ENCODE measurements at regions not wholly inside any gene's neighbourhood (a gene's known extent, or its start where the extent isn't known, plus 50 kb on each side); places are given as distances from the start of the nearest gene placed in this dataset.

DNA sequence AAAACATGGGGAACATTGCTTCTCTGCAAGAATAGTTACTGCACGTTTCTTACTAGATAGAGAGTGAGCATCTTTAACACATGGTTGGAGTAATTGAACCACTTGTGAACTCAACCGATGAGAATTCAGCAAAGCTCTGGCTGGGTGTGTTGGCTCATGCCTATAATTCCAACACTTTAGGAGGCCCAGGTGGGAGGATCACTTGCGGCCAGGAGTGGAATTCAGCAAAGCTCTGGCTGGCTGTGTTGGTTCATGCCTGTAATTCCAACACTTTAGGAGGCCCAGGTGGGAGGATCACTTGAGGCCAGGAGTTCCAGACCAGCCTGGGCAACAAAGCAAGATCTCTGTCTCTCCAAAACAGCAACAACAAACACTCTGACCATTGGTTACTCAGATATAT, 865.9 kb downstream of the KCNJ2 start:
- DNase-seq (ENCODE audit: low read depth, low spot score) (no peak), FAIRE-seq (no peak)
- TF ChIP-seq, protein P1, sequence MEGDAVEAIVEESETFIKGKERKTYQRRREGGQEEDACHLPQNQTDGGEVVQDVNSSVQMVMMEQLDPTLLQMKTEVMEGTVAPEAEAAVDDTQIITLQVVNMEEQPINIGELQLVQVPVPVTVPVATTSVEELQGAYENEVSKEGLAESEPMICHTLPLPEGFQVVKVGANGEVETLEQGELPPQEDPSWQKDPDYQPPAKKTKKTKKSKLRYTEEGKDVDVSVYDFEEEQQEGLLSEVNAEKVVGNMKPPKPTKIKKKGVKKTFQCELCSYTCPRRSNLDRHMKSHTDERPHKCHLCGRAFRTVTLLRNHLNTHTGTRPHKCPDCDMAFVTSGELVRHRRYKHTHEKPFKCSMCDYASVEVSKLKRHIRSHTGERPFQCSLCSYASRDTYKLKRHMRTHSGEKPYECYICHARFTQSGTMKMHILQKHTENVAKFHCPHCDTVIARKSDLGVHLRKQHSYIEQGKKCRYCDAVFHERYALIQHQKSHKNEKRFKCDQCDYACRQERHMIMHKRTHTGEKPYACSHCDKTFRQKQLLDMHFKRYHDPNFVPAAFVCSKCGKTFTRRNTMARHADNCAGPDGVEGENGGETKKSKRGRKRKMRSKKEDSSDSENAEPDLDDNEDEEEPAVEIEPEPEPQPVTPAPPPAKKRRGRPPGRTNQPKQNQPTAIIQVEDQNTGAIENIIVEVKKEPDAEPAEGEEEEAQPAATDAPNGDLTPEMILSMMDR (optimal IDR thresholded peaks at IDR 0.05 in 1 of 3, IDR thresholded peaks at IDR 0.05 in 1 of 3, conservative IDR thresholded peaks at IDR 0.05 in 1 of 3; ENCODE audit: extremely low read depth in 1 of 3, insufficient read depth in 2 of 3, low read length in 3 of 3): no peak
- TF ChIP-seq EZH2 (IDR thresholded peaks at IDR 0.05; ENCODE audit: low read length): no peak
- H3K27me3 ChIP-seq (ENCODE audit: control insufficient read depth, extremely low read depth, insufficient read depth, low read length): no peaks in the 10 kb centered on the region
- dilution Hi-C loops (cut with MboI; ENCODE audit: extremely low pct_ligation_motif_present, low sequenced_read_pairs): no loop called here
- no peaks in the 10 kb centered on the region for H3K4me1 ChIP-seq (ENCODE audit: control insufficient read depth, extremely low read depth, insufficient read depth, low read length)
- H3K9me1 ChIP-seq (ENCODE audit: control insufficient read depth, extremely low read depth, insufficient read depth, low read length): no peaks in the 10 kb centered on the region
- H3K27ac ChIP-seq (ENCODE audit: control insufficient read depth, insufficient read depth, low read length): no peak overlapping the region
- no peak overlapping the region for H3K4me2 ChIP-seq (ENCODE audit: control insufficient read depth, extremely low read depth, insufficient read depth, low read depth, low read length)
- H3K4me3 ChIP-seq (ENCODE audit: control insufficient read depth in 2 of 3, extremely low read depth in 1 of 3, insufficient read depth in 2 of 3, low read depth in 1 of 3, low read length in 3 of 3): no peak overlapping the region
- H3K79me2 ChIP-seq (ENCODE audit: control insufficient read depth, insufficient read depth, low read length): no peaks in the 10 kb centered on the region
- H3K9ac ChIP-seq (ENCODE audit: control insufficient read depth, extremely low read depth, insufficient read depth, low read length): no peak overlapping the region
- no peaks in the 10 kb centered on the region for H3K36me3 ChIP-seq (ENCODE audit: control insufficient read depth in 2 of 2, extremely low read depth in 1 of 2, insufficient read depth in 2 of 2, low read length in 2 of 2)
- H2AFZ ChIP-seq (ENCODE audit: control insufficient read depth, low read length): no peak overlapping the region
- no peaks in the 10 kb centered on the region for H4K20me1 ChIP-seq (ENCODE audit: control insufficient read depth, extremely low read depth, insufficient read depth, low read length)
- H3K9me3 ChIP-seq (ENCODE audit: control insufficient read depth, low read depth, low read length): no peaks in the 10 kb centered on the region

DNA sequence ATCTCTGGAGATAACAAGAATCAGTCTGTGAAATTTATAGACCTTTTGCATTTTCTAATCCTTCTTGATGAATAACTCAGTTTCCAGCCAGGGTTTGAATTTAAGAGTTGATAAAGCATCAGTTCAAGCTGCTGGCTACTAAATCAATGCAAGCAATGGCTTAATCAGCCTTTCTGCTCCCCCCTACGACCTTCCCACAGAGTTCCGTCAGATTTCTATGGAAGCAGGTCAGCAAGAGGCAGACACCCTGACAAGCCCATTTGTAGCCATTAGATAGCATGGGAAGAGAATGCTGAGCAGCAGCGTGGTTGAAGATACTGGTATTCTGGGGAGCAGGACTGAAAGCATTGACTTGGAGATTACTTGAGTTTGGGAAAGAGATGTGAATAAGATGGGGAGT, 868.1 kb downstream of the KCNJ2 start:
- dilution Hi-C loops (cut with MboI; ENCODE audit: extremely low pct_ligation_motif_present, low sequenced_read_pairs): no loop called here
- no peak for FAIRE-seq
- no peak overlapping the region for H2AFZ ChIP-seq (ENCODE audit: control insufficient read depth, low read length)
- H3K36me3 ChIP-seq (ENCODE audit: control insufficient read depth in 2 of 2, extremely low read depth in 1 of 2, insufficient read depth in 2 of 2, low read length in 2 of 2): no peaks in the 10 kb centered on the region
- no peaks in the 10 kb centered on the region for H3K9me1 ChIP-seq (ENCODE audit: control insufficient read depth, extremely low read depth, insufficient read depth, low read length)
- H4K20me1 ChIP-seq (ENCODE audit: control insufficient read depth, extremely low read depth, insufficient read depth, low read length): no peaks in the 10 kb centered on the region
- no peak overlapping the region for H3K9ac ChIP-seq (ENCODE audit: control insufficient read depth, extremely low read depth, insufficient read depth, low read length)
- H3K4me3 ChIP-seq (ENCODE audit: control insufficient read depth in 2 of 3, extremely low read depth in 1 of 3, insufficient read depth in 2 of 3, low read depth in 1 of 3, low read length in 3 of 3): no peak overlapping the region
- DNase-seq (ENCODE audit: low read depth, low spot score): no peak
- TF ChIP-seq EZH2 (IDR thresholded peaks at IDR 0.05; ENCODE audit: low read length): no peak
- H3K9me3 ChIP-seq (ENCODE audit: control insufficient read depth, low read depth, low read length): no peaks in the 10 kb centered on the region
- no peak overlapping the region for H3K27ac ChIP-seq (ENCODE audit: control insufficient read depth, insufficient read depth, low read length)
- no peak overlapping the region for H3K4me2 ChIP-seq (ENCODE audit: control insufficient read depth, extremely low read depth, insufficient read depth, low read depth, low read length)
- no peaks in the 10 kb centered on the region for H3K27me3 ChIP-seq (ENCODE audit: control insufficient read depth, extremely low read depth, insufficient read depth, low read length)
- no peaks in the 10 kb centered on the region for H3K79me2 ChIP-seq (ENCODE audit: control insufficient read depth, insufficient read depth, low read length)
- H3K4me1 ChIP-seq (ENCODE audit: control insufficient read depth, extremely low read depth, insufficient read depth, low read length): no peaks in the 10 kb centered on the region

DNA sequence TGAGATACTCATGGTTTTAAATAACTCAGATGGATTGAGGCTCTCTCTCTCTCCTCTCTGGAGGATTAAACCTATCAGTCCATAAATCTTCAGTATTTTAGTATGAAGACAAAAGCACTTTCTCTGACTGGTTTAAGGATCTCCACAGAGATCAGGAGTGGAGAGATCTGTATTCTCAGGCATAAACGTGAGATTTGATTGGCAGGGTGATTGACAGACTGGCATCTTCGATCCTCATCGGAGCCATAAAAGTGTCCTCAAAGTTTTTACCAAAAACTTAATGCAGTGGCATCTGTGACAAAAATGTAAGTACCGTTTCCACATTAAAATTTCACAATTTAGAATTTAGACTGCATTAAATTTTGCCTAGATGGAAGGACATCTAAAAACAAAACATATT, 870.1 kb downstream of the KCNJ2 start:
- Histone ChIP-seq H3K4me3 (ENCODE audit: control insufficient read depth in 2 of 3, extremely low read depth in 1 of 3, insufficient read depth in 2 of 3, low read depth in 1 of 3, low read length in 3 of 3) (no peak overlapping the region), H2AFZ (ENCODE audit: control insufficient read depth, low read length) (no peak overlapping the region), H3K9me1 (ENCODE audit: control insufficient read depth, extremely low read depth, insufficient read depth, low read length) (no peaks in the 10 kb centered on the region), H3K9me3 (ENCODE audit: control insufficient read depth, low read depth, low read length) (no peaks in the 10 kb centered on the region), H3K27ac (ENCODE audit: control insufficient read depth, insufficient read depth, low read length) (no peak overlapping the region), H3K4me1 (ENCODE audit: control insufficient read depth, extremely low read depth, insufficient read depth, low read length) (no peaks in the 10 kb centered on the region), H3K4me2 (ENCODE audit: control insufficient read depth, extremely low read depth, insufficient read depth, low read depth, low read length) (no peak overlapping the region), H3K79me2 (ENCODE audit: control insufficient read depth, insufficient read depth, low read length) (no peaks in the 10 kb centered on the region), H4K20me1 (ENCODE audit: control insufficient read depth, extremely low read depth, insufficient read depth, low read length) (no peaks in the 10 kb centered on the region), H3K9ac (ENCODE audit: control insufficient read depth, extremely low read depth, insufficient read depth, low read length) (no peak overlapping the region), H3K27me3 (ENCODE audit: control insufficient read depth, extremely low read depth, insufficient read depth, low read length) (no peaks in the 10 kb centered on the region), H3K36me3 (ENCODE audit: control insufficient read depth in 2 of 2, extremely low read depth in 1 of 2, insufficient read depth in 2 of 2, low read length in 2 of 2) (no peaks in the 10 kb centered on the region)
- no peak for TF ChIP-seq EZH2 (IDR thresholded peaks at IDR 0.05; ENCODE audit: low read length)
- TF ChIP-seq, protein P1 (optimal IDR thresholded peaks at IDR 0.05 in 1 of 3, IDR thresholded peaks at IDR 0.05 in 1 of 3, conservative IDR thresholded peaks at IDR 0.05 in 1 of 3; ENCODE audit: extremely low read depth in 1 of 3, insufficient read depth in 2 of 3, low read length in 3 of 3): no peak
- dilution Hi-C loops (cut with MboI; ENCODE audit: extremely low pct_ligation_motif_present, low sequenced_read_pairs): no loop called here
- no peak for DNase-seq (ENCODE audit: low read depth, low spot score)
- FAIRE-seq: peak; percentile 29

All from keratinocyte (primary cell).